Stimulated activated naive CD8-positive, alpha-beta T cell treated with anti-CD3 and anti-CD28 coated beads, Interleukin-15, amount 100 ng/mL, for 72 hours (primary cell): ENCODE measurements at regions not wholly inside any gene's neighbourhood (a gene's known extent, or its start where the extent isn't known, plus 50 kb on each side); places are given as distances from the start of the nearest gene placed in this dataset.
A peak's percentile ranks its signal among the peaks of the same experiment; 100 is the strongest.

ENCODE experiments used
- ATAC-seq: fragments of 150-1000 bp; cut with Tn5 transposase; 2 replicates; pipeline ENCODE4 v1.10.0; 2021; ENCODE audit warnings: mild to moderate bottlenecking, moderate library complexity
- DNase-seq, 2 donors: peaks; one replicate each; pipeline ENCODE4 v3.0.0; 2021 to 2022
- H3K27ac Mint-ChIP-seq, 2 donors: one replicate each; pipeline ENCODE4 v1.8.0; 2022; ENCODE audit warnings: mild to moderate bottlenecking in 2 of 2, mixed read lengths in 2 of 2, moderate library complexity in 2 of 2
- H3K27me3 Mint-ChIP-seq: one replicate; pipeline ENCODE4 v1.8.0; 2022; ENCODE audit warnings: mixed read lengths
- H3K4me1 Mint-ChIP-seq: one replicate; pipeline ENCODE4 v1.8.0; 2022; ENCODE audit warnings: mild to moderate bottlenecking, mixed read lengths
- H3K4me3 Mint-ChIP-seq, 2 donors: one replicate each; pipeline ENCODE4 v1.8.0; 2022; ENCODE audit warnings: mild to moderate bottlenecking in 2 of 2, mixed read lengths in 2 of 2, moderate library complexity in 1 of 2
- H3K9me3 Mint-ChIP-seq, 2 donors: one replicate each; pipeline ENCODE4 v1.8.0; 2022; ENCODE audit warnings: mixed read lengths in 2 of 2

GRCh38 chr2:194176134-194176533, 1480.9 kb upstream of the SLC39A10 start:
- peaks cover 0 to 8% of the 10 kb centered on the region in 2 donors for H3K9me3 Mint-ChIP-seq
- ATAC-seq (no peak), DNase-seq (no peak)
- H3K27ac Mint-ChIP-seq, result no peak overlapping the region
- H3K27me3 Mint-ChIP-seq, result no peaks in the 10 kb centered on the region
- H3K4me1 Mint-ChIP-seq, result no peaks in the 10 kb centered on the region
- H3K4me3 Mint-ChIP-seq, result no peak overlapping the region

GRCh38 chr2:194166818-194167217, 1490.2 kb upstream of the SLC39A10 start:
- H3K27me3 Mint-ChIP-seq, result no peaks in the 10 kb centered on the region
- H3K27ac Mint-ChIP-seq, result no peak overlapping the region
- no peak overlapping the region for H3K4me3 Mint-ChIP-seq
- ATAC-seq (no peak), DNase-seq (no peak)
- no peaks in the 10 kb centered on the region for H3K4me1 Mint-ChIP-seq
- no peaks in the 10 kb centered on the region for H3K9me3 Mint-ChIP-seq

GRCh38 chr2:194155431-194155830, 1501.6 kb upstream of the SLC39A10 start:
- Mint-ChIP-seq H3K27me3 (peaks cover 2% of the 10 kb centered on the region), H3K9me3 (peaks cover 0 to 6% of the 10 kb centered on the region in 2 donors), H3K27ac (no peak overlapping the region), H3K4me1 (no peaks in the 10 kb centered on the region), H3K4me3 (no peak overlapping the region)
- ATAC-seq (no peak), DNase-seq (no peak)

- Mint-ChIP-seq H3K27ac (no peak overlapping the region), H3K4me3 (no peak overlapping the region), H3K9me3 (peaks cover 0 to 3% of the 10 kb centered on the region in 2 donors), H3K4me1 (no peaks in the 10 kb centered on the region), H3K27me3 (no peaks in the 10 kb centered on the region)
- no peak for ATAC-seq
- no peak for DNase-seq
Observed at GRCh38 chr2:194151231-194151630, 1505.8 kb upstream of the SLC39A10 start.

- H3K27ac Mint-ChIP-seq, result no peak overlapping the region
- no peak overlapping the region for H3K4me3 Mint-ChIP-seq
- H3K9me3 Mint-ChIP-seq, result peaks cover 4 to 17% of the 10 kb centered on the region in 2 donors
- ATAC-seq, result no peak
- H3K27me3 Mint-ChIP-seq, result no peaks in the 10 kb centered on the region
- no peaks in the 10 kb centered on the region for H3K4me1 Mint-ChIP-seq
- DNase-seq, result no peak
Observed at GRCh38 chr2:194135463-194135862, 1521.6 kb upstream of the SLC39A10 start.

- Mint-ChIP-seq H3K9me3 (peaks cover 0 to 4% of the 10 kb centered on the region in 2 donors), H3K4me1 (no peaks in the 10 kb centered on the region), H3K27ac (no peak overlapping the region), H3K4me3 (no peak overlapping the region), H3K27me3 (no peaks in the 10 kb centered on the region)
- ATAC-seq (no peak), DNase-seq (no peak)
Observed at GRCh38 chr2:194128810-194129209, 1528.2 kb upstream of the SLC39A10 start.

GRCh38 chr2:194126418-194126817, 1530.6 kb upstream of the SLC39A10 start:
- DNase-seq (no peak), ATAC-seq (no peak)
- Mint-ChIP-seq H3K4me1 (no peaks in the 10 kb centered on the region), H3K27me3 (no peaks in the 10 kb centered on the region), H3K9me3 (peaks cover 0 to 4% of the 10 kb centered on the region in 2 donors), H3K27ac (no peak overlapping the region), H3K4me3 (no peak overlapping the region)

- Mint-ChIP-seq H3K4me1 (no peaks in the 10 kb centered on the region), H3K4me3 (no peak overlapping the region), H3K27me3 (peaks cover 7% of the 10 kb centered on the region), H3K27ac (no peak overlapping the region), H3K9me3 (no peaks in the 10 kb centered on the region)
- DNase-seq (no peak), ATAC-seq (no peak)
Observed at GRCh38 chr2:194116861-194117260, 1540.2 kb upstream of the SLC39A10 start.

- DNase-seq, result no peak
- no peak for ATAC-seq
- H3K9me3 Mint-ChIP-seq, result no peaks in the 10 kb centered on the region
- H3K4me3 Mint-ChIP-seq, result no peak overlapping the region
- H3K27me3 Mint-ChIP-seq, result no peaks in the 10 kb centered on the region
- no peak overlapping the region for H3K27ac Mint-ChIP-seq
- H3K4me1 Mint-ChIP-seq, result no peaks in the 10 kb centered on the region
Observed at GRCh38 chr2:194105358-194105757, 1551.7 kb upstream of the SLC39A10 start.

GRCh38 chr2:194104687-194105086, 1552.3 kb upstream of the SLC39A10 start:
- no peak for DNase-seq
- Mint-ChIP-seq H3K9me3 (no peaks in the 10 kb centered on the region), H3K27me3 (no peaks in the 10 kb centered on the region), H3K4me1 (no peaks in the 10 kb centered on the region), H3K4me3 (no peak overlapping the region), H3K27ac (no peak overlapping the region)
- ATAC-seq, result no peak

- Mint-ChIP-seq H3K27me3 (no peaks in the 10 kb centered on the region), H3K9me3 (no peaks in the 10 kb centered on the region), H3K27ac (no peak overlapping the region), H3K4me3 (no peak overlapping the region), H3K4me1 (no peaks in the 10 kb centered on the region)
- DNase-seq (no peak), ATAC-seq (no peak)
Observed at GRCh38 chr2:194103941-194104659, 1552.9 kb upstream of the SLC39A10 start.

- H3K9me3 Mint-ChIP-seq, result no peaks in the 10 kb centered on the region
- no peak overlapping the region for H3K27ac Mint-ChIP-seq
- DNase-seq (no peak), ATAC-seq (no peak)
- H3K4me1 Mint-ChIP-seq, result no peaks in the 10 kb centered on the region
- no peaks in the 10 kb centered on the region for H3K27me3 Mint-ChIP-seq
- no peak overlapping the region for H3K4me3 Mint-ChIP-seq
Observed at GRCh38 chr2:194102546-194102945, 1554.5 kb upstream of the SLC39A10 start.

- Mint-ChIP-seq H3K4me3 (no peak overlapping the region), H3K9me3 (no peaks in the 10 kb centered on the region), H3K27ac (no peak overlapping the region), H3K4me1 (no peaks in the 10 kb centered on the region), H3K27me3 (no peaks in the 10 kb centered on the region)
- DNase-seq (no peak), ATAC-seq (no peak)
Observed at GRCh38 chr2:194100201-194100600, 1556.8 kb upstream of the SLC39A10 start.

GRCh38 chr2:194096402-194096801, 1560.6 kb upstream of the SLC39A10 start:
- no peaks in the 10 kb centered on the region for H3K9me3 Mint-ChIP-seq
- no peaks in the 10 kb centered on the region for H3K4me1 Mint-ChIP-seq
- no peak overlapping the region for H3K27ac Mint-ChIP-seq
- DNase-seq (no peak), ATAC-seq (no peak)
- no peaks in the 10 kb centered on the region for H3K27me3 Mint-ChIP-seq
- no peak overlapping the region for H3K4me3 Mint-ChIP-seq

GRCh38 chr2:194095359-194095758, 1561.7 kb upstream of the SLC39A10 start:
- Mint-ChIP-seq H3K4me1 (no peaks in the 10 kb centered on the region), H3K9me3 (no peaks in the 10 kb centered on the region), H3K4me3 (no peak overlapping the region), H3K27ac (no peak overlapping the region), H3K27me3 (no peaks in the 10 kb centered on the region)
- ATAC-seq (no peak), DNase-seq (no peak)

GRCh38 chr2:194090251-194090905, 1566.6 kb upstream of the SLC39A10 start:
- Mint-ChIP-seq H3K27ac (no peak overlapping the region), H3K4me3 (no peak overlapping the region), H3K27me3 (no peaks in the 10 kb centered on the region), H3K4me1 (no peaks in the 10 kb centered on the region), H3K9me3 (no peaks in the 10 kb centered on the region)
- ATAC-seq (peak; percentile 45), DNase-seq (no peak)
